SK-N-MC (cell line): ENCODE measurements at regions not wholly inside any gene's neighbourhood (a gene's known extent, or its start where the extent isn't known, plus 50 kb on each side); places are given as distances from the start of the nearest gene placed in this dataset.
"Not testable (repeated sequence)": the region's sequence is repeated elsewhere in the genome, so short reads cannot be mapped to it uniquely, and the experiment has no call there.

Experiments
- DNase-seq: peaks from one replicate; pipeline ENCODE4 v3.0.0-alpha.2; 2011; ENCODE audit warnings: low read depth, low spot score
- H3K27ac ChIP-seq: fragments of 200-600 bp; sonication (generic); 2 replicates; pipeline ENCODE4 v1.5.1; 2016; ENCODE audit warnings: mixed run types
- H3K36me3 ChIP-seq: fragments of 200-600 bp; sonication (generic); 2 replicates; pipeline ENCODE4 v1.6.1; 2017; ENCODE audit warnings: antibody characterized with exemption, low read length, mixed read lengths; ENCODE audit not compliant: insufficient read depth
- H3K4me3 ChIP-seq: fragments of 200-600 bp; sonication (generic); 2 replicates; pipeline ENCODE4 v1.5.1; 2016
- H3K9ac ChIP-seq: fragments of 200-600 bp; sonication (generic); 2 replicates; pipeline ENCODE4 v1.8.0; 2017; ENCODE audit warnings: mixed run types, mixed read lengths; ENCODE audit not compliant: insufficient read length
- H3K9me3 ChIP-seq: fragments of 200-600 bp; sonication (generic); 2 replicates; pipeline ENCODE4 v1.6.1; 2017; ENCODE audit warnings: low read depth, mild to moderate bottlenecking, antibody characterized with exemption, low read length, moderate library complexity, mixed read lengths
- EZH2 ChIP-seq: fragments of 200-600 bp; sonication (generic); IDR thresholded peaks from one replicate; pipeline ENCODE4 v1.6.1; 2017; ENCODE audit warnings: antibody characterized with exemption
- FOXP2 ChIP-seq: optimal IDR thresholded peaks from 2 replicates; pipeline ENCODE3; 2011; ENCODE audit warnings: mild to moderate bottlenecking, moderate library complexity; ENCODE audit not compliant: insufficient read depth; ENCODE audit errors: extremely low read length, control extremely low read depth
- POLR2AphosphoS5 ChIP-seq: IDR thresholded peaks from 2 replicates; pipeline ENCODE4 v1.6.1; 2012; ENCODE audit warnings: mild to moderate bottlenecking, low read depth, low read length, borderline replicate concordance

GRCh38 chr18:62647179-62647578, 68.2 kb upstream of the PHLPP1 start:
- DNase-seq = no peak
- Histone ChIP-seq H3K4me3 (no peak overlapping the region), H3K36me3 (no peaks in the 10 kb centered on the region), H3K9me3 (no peaks in the 10 kb centered on the region), H3K27ac (no peak overlapping the region), H3K9ac (no peak overlapping the region)
- TF ChIP-seq FOXP2 (no peak), EZH2 (no peak), POLR2AphosphoS5 (no peak)

GRCh38 chr18:62648045-62648678, 67.2 kb upstream of the PHLPP1 start:
- no peak overlapping the region for H3K4me3 ChIP-seq
- no peaks in the 10 kb centered on the region for H3K9me3 ChIP-seq
- DNase-seq = no peak
- no peak overlapping the region for H3K9ac ChIP-seq
- no peak overlapping the region for H3K27ac ChIP-seq
- H3K36me3 ChIP-seq = no peaks in the 10 kb centered on the region
- TF ChIP-seq FOXP2 (no peak), POLR2AphosphoS5 (no peak), EZH2 (no peak)

GRCh38 chr18:62651276-62652056, 63.9 kb upstream of the PHLPP1 start:
- no peak overlapping the region for H3K4me3 ChIP-seq
- H3K9me3 ChIP-seq = no peaks in the 10 kb centered on the region
- TF ChIP-seq EZH2 (no peak), POLR2AphosphoS5 (no peak), FOXP2 (no peak)
- H3K36me3 ChIP-seq = no peaks in the 10 kb centered on the region
- DNase-seq = no peak
- no peak overlapping the region for H3K27ac ChIP-seq
- H3K9ac ChIP-seq = no peak overlapping the region

- not testable (repeated sequence) for H3K4me3 ChIP-seq, H3K9ac ChIP-seq, H3K9me3 ChIP-seq, H3K27ac ChIP-seq, DNase-seq, H3K36me3 ChIP-seq
These were observed 63.2 kb upstream of the PHLPP1 start for GRCh38 chr18:62652057-62652629.

GRCh38 chr18:62655520-62656219, 59.7 kb upstream of the PHLPP1 start:
- Histone ChIP-seq H3K9ac (no peak overlapping the region), H3K27ac (no peak overlapping the region), H3K36me3 (no peaks in the 10 kb centered on the region), H3K9me3 (no peaks in the 10 kb centered on the region), H3K4me3 (no peak overlapping the region)
- no peak for TF ChIP-seq FOXP2
- TF ChIP-seq POLR2AphosphoS5 = no peak
- TF ChIP-seq EZH2 = no peak
- no peak for DNase-seq

- Histone ChIP-seq H3K9me3 (no peaks in the 10 kb centered on the region), H3K4me3 (no peak overlapping the region), H3K9ac (no peak overlapping the region), H3K27ac (no peak overlapping the region), H3K36me3 (no peaks in the 10 kb centered on the region)
- no peak for TF ChIP-seq FOXP2
- no peak for TF ChIP-seq POLR2AphosphoS5
- no peak for TF ChIP-seq EZH2
- no peak for DNase-seq
These were observed 57.3 kb upstream of the PHLPP1 start for GRCh38 chr18:62658028-62658427.

- Histone ChIP-seq H3K9me3 (no peaks in the 10 kb centered on the region), H3K36me3 (no peaks in the 10 kb centered on the region), H3K4me3 (no peak overlapping the region), H3K27ac (no peak overlapping the region), H3K9ac (no peak overlapping the region)
- DNase-seq = no peak
- TF ChIP-seq POLR2AphosphoS5 (no peak), FOXP2 (no peak), EZH2 (no peak)
These were observed 55.6 kb upstream of the PHLPP1 start for GRCh38 chr18:62659698-62660097.

GRCh38 chr18:62660691-62661090, 54.6 kb upstream of the PHLPP1 start:
- TF ChIP-seq POLR2AphosphoS5 (no peak), EZH2 (no peak), FOXP2 (no peak)
- DNase-seq = no peak
- no peak overlapping the region for H3K4me3 ChIP-seq
- no peak overlapping the region for H3K9ac ChIP-seq
- no peak overlapping the region for H3K27ac ChIP-seq
- H3K36me3 ChIP-seq = no peaks in the 10 kb centered on the region
- H3K9me3 ChIP-seq = no peaks in the 10 kb centered on the region
